ENCODE measurements at regions not wholly inside any gene's neighbourhood (a gene's known extent, or its start where the extent isn't known, plus 50 kb on each side); places are given as distances from the start of the nearest gene placed in this dataset.

DNA sequence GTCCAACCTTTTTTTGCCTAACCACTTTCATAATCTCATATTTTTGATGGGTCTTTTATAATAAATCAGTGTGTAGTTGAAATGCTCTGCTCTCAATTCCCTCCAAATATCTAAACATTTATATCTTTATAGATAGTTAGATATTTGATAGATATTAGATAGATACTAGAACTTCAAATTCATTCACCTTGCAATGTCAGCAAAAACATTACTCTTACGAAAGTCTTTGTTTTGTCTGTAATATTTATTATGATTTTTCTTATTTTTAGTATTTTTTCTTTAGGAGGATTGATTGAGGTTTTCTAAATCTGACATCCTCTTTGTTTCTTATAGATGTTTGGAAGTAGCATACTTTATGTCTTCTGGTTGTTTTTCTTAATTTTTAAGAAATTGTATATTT, 2563.6 kb downstream of the PCDH7 start:
- no peak for DNase-seq
- no peaks in the 10 kb centered on the region for H3K27me3 ChIP-seq
- no peaks in the 10 kb centered on the region for H3K36me3 ChIP-seq
- no peak overlapping the region for H3K4me3 ChIP-seq
- no peaks in the 10 kb centered on the region for H3K9me3 ChIP-seq
- intact Hi-C loops (cut with DNase I) = no loop called here
- no peaks in the 10 kb centered on the region for H3K4me1 ChIP-seq
- no peak overlapping the region for H3K27ac ChIP-seq
- TF ChIP-seq, protein P1, sequence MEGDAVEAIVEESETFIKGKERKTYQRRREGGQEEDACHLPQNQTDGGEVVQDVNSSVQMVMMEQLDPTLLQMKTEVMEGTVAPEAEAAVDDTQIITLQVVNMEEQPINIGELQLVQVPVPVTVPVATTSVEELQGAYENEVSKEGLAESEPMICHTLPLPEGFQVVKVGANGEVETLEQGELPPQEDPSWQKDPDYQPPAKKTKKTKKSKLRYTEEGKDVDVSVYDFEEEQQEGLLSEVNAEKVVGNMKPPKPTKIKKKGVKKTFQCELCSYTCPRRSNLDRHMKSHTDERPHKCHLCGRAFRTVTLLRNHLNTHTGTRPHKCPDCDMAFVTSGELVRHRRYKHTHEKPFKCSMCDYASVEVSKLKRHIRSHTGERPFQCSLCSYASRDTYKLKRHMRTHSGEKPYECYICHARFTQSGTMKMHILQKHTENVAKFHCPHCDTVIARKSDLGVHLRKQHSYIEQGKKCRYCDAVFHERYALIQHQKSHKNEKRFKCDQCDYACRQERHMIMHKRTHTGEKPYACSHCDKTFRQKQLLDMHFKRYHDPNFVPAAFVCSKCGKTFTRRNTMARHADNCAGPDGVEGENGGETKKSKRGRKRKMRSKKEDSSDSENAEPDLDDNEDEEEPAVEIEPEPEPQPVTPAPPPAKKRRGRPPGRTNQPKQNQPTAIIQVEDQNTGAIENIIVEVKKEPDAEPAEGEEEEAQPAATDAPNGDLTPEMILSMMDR (IDR thresholded peaks at IDR 0.05) = no peak
- no peak for ATAC-seq

DNA sequence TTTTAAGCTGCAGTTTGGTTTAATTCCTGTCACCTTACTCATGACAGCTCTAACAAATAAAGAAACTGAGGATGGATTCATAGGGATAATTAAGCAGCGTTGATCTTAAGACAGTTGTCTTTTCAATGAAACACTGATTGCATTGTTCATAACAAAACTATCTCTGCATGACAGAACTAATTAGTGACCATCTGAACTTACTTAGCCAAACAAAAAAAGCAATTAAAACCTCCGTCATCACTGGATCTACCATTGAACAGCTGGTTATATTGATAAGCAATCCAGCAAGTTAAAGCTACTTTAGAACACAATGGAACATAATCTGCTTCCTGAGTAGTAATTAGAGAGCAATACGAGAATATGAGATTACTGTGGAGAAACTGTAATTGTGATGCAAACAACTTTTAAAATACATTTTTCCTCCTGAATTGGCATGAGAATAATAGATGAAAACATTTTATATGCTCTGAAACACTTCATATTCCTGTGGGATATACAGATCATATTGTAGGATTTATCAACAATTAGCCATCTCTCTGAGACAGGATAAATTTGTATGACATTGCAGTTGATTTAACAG, 2576.8 kb downstream of the PCDH7 start:
- H3K27me3 ChIP-seq = no peaks in the 10 kb centered on the region
- no peak for DNase-seq
- TF ChIP-seq, protein P1 (IDR thresholded peaks at IDR 0.05) = no peak
- H3K36me3 ChIP-seq = no peaks in the 10 kb centered on the region
- no peaks in the 10 kb centered on the region for H3K4me1 ChIP-seq
- intact Hi-C loops (cut with DNase I) = no loop called here
- no peaks in the 10 kb centered on the region for H3K9me3 ChIP-seq
- H3K27ac ChIP-seq = no peak overlapping the region
- no peak overlapping the region for H3K4me3 ChIP-seq
- ATAC-seq = no peak

DNA sequence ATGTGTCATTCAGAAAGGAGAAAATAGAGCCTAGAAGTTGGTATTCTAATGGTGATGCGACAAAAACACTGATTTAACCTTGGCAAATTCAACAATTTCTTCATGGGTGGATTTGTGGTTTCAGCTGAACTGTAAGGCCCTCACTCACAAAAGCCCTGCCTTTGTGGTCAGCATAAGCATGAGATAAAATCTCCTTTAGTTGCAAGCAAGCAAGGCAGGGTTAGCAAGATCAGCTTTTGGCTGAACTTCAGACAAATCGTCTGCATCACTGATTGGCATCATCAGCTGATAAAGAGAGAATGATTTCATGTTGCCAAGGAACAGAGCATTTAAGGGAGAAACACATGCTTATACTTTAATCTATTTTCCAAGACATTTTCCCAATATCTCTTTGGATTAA, 2582.2 kb downstream of the PCDH7 start:
- Histone ChIP-seq H3K4me3 (no peak overlapping the region), H3K27me3 (no peaks in the 10 kb centered on the region), H3K27ac (no peak overlapping the region), H3K4me1 (no peaks in the 10 kb centered on the region), H3K36me3 (no peaks in the 10 kb centered on the region), H3K9me3 (no peaks in the 10 kb centered on the region)
- intact Hi-C loops (cut with DNase I) = no loop called here
- TF ChIP-seq, protein P1 (IDR thresholded peaks at IDR 0.05) = no peak
- DNase-seq (no peak), ATAC-seq (no peak)

DNA sequence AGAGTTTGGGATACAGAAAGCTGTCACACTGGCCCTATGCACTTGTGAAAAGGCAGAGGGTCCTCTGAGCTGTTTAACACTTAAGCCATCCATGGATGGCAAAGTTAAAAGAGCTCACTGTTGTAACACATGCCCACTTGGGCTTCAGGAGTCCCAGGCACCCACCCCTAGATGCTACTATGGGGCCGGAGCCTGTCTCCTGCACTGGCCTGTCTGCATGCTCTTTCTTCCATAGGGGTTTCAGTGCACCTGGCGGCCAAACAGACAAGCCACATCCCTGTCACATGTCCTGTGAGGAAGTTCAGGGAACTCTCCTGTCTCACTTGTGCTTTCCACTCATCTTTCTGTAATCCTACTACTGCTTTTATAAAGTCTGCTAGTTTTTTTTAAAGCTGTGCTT, 2586.0 kb downstream of the PCDH7 start:
- H3K36me3 ChIP-seq = no peaks in the 10 kb centered on the region
- no peaks in the 10 kb centered on the region for H3K4me1 ChIP-seq
- TF ChIP-seq, protein P1 (IDR thresholded peaks at IDR 0.05) = no peak
- H3K27ac ChIP-seq = no peak overlapping the region
- H3K27me3 ChIP-seq = no peaks in the 10 kb centered on the region
- DNase-seq (no peak), ATAC-seq (no peak)
- intact Hi-C loops (cut with DNase I) = no loop called here
- H3K9me3 ChIP-seq = no peaks in the 10 kb centered on the region
- H3K4me3 ChIP-seq = no peak overlapping the region

DNA sequence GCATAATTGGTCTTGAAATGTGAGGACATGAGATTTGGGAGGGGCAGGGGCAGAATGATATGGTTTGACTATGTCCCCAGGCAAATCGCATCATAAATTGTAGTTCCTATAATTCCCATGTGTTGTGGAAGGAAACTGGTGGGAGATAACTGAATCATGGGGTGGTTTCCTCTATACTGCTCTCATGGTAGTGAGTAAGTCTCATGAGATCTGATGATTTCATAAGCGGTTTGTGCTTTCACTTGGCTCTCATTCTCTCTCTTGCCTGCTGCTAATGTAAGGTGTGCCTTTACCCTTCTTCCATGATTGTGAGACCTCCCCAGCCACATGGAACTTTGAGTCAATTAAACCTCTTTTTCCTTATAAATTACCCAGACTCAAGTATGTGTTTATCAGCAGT, 2595.9 kb downstream of the PCDH7 start:
- H3K4me3 ChIP-seq = no peak overlapping the region

More for the DNA sequence above, 2595.9 kb downstream of the PCDH7 start:
- Histone ChIP-seq H3K27ac (no peak overlapping the region), H3K9me3 (no peaks in the 10 kb centered on the region), H3K4me1 (no peaks in the 10 kb centered on the region), H3K27me3 (no peaks in the 10 kb centered on the region), H3K36me3 (no peaks in the 10 kb centered on the region)
- no peak for DNase-seq
- TF ChIP-seq, protein P1 (IDR thresholded peaks at IDR 0.05) = no peak
- intact Hi-C loops (cut with DNase I) = no loop called here
- no peak for ATAC-seq
